Stimulated activated CD8-positive, alpha-beta memory T cell treated with anti-CD3 and anti-CD28 coated beads, Interleukin-15, amount 100 ng/mL, for 1 hour (primary cell): ENCODE measurements at regions not wholly inside any gene's neighbourhood (a gene's known extent, or its start where the extent isn't known, plus 50 kb on each side); places are given as distances from the start of the nearest gene placed in this dataset.
"Not testable (repeated sequence)": the region's sequence is repeated elsewhere in the genome, so short reads cannot be mapped to it uniquely, and the experiment has no call there.

Experiments used
- DNase-seq: peaks from one replicate; pipeline ENCODE4 v3.0.0-alpha.2; 2020; ENCODE audit warnings: low read depth

DNA sequence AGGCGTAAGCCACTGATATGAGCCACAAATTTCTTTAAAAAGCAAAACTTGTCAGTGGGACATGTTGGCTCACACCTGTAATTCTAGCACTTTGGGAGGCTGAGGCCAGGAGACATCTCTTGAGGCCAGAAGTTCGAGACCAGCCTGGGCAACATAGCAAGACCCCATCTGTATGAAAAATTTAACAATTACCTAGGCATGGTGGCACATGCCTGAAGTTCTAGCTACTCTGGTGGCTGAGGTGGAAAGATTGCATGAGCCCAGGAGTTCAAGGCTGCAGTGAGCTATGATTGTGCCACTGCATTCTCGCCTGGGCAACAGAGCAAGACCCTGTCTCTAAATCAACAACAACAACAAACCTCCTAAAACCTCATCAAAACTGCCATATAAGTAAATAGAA is 147.6 kb upstream of the BARHL2 start:
- DNase-seq: no peak

DNA sequence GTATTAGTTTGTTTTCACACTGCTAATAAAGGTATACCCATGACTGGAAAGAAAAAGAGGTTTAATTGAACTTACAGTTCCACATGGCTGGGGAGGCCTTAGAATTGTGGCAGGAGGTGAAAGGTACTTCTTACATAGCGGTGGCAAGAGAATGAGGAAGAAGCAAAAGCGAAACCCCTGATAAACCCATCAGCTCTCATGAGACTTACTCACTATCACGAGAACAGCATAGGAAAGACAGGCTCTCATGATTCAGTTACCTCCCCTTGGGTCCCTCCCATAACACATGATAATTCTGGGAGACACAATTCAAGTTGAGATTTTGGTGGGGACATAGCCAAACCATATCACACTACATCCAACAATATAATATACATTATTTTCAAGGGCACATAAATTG is 145.7 kb upstream of the BARHL2 start:
- no peak for DNase-seq

DNA sequence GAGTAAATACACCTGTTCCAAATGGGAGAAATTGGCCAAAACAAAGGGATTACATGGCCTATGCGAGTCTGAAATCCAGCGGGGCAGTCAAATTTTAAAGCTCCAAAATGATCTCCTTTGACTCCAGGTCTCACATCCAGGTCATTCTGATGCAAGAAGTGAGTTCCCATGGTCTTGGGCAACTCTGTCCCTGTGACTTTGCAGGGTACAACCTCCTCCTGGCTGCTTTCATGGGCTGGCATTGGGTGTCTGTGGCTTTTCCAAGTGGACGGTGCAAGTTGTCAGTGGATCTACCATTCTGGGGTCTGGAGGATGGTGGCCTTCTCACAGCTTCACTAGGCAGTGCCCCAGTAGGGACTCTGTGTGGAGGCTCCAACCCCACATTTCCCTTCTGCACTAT is 144.3 kb upstream of the BARHL2 start:
- not testable (repeated sequence) for DNase-seq

DNA sequence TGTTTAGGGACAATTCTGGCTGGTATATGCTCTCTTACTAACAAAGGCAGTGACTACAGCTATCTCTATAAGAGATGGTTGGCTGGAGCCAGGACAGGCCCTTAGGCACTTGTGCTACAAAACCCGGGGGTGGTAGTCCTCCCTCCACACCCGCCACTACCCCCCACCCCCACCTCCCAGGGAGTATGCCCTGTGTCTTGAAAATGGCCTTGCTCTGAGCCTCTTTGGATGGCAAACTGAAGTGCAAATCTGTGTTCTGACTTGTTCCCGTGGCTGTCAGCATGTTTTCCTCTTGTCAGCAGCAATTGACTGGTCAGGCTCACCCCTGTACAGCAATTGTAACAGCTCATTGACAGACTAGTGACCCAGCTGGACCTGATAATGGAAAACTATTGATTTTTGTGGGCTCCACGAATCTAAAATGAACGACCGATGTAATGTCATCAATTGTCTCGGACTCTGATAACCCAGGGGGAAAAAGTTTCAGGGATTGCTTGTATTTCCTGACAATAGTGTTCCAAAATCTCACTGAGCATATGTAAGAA is 139.4 kb upstream of the BARHL2 start:
- no peak for DNase-seq

DNA sequence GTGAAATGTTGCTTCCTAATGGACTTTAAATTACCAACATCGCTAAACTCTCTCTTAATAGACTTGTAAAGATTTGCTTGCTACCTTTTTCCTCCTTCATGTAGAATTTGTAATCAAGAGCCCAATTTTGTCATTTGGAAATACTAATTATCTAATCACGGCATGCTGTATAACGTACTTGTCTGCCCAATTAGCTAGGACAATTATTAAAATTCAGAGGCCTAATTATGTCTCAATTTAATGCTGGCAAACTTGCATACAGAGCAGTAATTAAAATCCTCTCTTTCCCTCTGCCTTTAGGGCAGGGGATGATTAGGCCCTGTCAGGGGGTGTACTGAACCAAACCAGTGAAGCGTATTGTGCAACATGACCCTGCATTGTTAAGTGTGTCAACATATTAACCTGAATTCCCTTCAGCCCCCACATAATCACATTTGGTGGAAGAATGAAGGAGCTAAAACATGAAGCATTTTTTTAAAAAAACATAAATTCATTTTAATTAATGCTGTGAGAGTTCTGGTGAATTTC is 137.4 kb upstream of the BARHL2 start:
- no peak for DNase-seq

DNA sequence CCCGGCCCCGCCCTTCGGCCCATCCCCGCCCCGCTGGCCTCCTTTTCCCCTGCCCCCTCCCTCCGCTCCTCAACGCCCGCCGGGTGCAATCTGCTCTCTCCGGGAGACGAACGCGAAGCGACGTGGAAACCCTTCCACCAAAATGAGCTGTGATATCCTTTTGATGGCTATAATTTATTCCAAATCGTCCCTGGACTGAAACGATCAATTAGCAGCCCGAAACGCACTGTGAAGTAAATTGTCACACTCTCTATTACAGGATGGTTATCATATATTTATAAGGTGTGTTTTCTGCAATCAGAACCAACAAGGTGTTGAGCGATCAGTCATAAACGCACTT is 134.6 kb upstream of the BARHL2 start:
- DNase-seq: no peak

DNA sequence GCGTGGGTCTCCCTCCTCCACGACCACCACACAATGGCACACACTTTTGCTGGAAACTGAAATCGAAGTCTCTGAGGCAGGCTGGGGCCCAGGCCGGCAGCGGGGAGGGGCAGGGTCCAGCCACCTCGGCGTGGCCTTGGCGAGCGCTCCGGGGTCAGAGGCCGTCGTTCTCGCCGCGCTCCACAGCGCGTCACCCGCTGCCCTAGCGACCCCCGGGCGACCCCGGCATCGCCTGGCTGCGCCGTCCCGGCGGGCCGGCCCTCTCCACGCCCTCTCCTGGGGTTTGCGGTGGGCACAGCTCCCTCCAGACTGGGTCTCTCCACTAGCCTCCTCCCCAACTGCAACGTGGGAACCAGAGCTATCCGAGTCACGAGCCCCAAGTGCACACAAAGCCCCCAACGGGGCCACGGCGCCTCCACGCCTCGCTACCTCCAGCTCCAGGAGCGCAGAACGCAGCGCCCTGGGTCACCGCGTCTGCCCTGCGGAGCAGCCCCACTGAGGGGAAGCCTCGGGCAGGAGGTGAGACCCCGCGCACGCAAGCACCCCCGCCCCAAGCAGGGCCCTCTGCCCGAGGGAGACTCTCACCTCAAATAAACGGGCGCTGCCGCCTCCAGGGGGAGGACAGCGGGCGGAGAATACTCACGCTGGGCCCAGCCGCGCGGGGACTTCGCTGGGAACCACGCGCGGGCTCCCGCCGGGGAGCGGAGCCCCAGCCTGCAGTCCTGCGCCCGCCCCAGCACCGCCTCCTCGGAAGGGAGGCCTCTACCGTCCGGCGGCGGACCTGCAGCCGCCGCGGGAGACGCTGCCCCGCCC is 134.0 kb upstream of the BARHL2 start:
- DNase-seq: peak; percentile 42

DNA sequence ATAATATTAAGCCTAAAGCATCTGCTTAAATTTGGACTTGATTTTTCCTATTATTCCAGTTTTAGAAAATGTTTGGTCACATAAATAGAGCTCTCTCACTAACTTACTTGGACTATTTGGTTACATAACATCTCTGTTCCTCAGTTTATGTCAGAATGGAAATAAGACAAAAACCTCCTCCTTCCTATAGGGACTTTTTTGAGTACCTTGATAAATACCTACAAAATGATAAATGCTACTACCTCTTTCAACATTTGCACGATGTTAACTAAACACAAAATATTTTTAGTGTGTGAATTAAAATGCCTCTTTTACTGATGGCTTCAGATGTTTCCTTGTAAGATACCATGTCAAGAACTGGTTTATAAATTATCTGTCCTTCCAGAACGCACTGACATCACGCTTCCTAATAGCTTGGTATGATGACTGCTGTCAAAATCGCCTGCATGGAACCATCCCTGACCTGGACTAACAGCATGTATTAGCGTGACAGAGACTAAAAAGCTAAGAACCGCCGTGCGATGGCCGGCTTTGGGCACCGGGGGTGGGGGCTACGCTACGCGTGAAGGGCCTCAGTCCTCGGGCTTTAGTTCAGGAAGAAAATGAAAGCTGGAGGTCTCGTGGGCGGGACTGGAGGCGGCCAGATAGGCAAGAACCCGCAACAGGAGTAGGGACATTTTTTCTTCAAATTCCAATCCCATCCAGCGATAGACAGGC is 133.2 kb upstream of the BARHL2 start:
- DNase-seq: no peak

DNA sequence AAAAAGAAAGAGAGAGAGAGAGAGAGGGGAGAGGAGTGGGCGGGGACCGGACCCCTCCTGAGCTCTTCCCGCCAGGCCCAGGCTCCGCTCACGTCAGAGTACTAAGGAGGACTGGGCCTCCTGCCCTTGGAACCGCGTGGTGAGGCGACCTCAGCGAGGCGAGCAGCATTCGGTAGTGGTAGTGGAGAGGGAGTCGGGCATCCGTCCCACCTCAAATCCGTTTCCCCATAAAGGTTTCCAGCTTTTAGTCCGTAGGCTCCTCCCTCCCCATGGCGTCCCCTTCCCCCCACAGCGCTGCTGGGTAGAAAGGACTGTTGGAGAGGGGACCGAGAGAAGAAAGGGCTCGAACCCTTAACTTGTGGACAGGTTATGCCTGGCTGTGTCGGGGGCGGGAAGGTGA is 124.4 kb upstream of the BARHL2 start:
- no peak for DNase-seq

DNA sequence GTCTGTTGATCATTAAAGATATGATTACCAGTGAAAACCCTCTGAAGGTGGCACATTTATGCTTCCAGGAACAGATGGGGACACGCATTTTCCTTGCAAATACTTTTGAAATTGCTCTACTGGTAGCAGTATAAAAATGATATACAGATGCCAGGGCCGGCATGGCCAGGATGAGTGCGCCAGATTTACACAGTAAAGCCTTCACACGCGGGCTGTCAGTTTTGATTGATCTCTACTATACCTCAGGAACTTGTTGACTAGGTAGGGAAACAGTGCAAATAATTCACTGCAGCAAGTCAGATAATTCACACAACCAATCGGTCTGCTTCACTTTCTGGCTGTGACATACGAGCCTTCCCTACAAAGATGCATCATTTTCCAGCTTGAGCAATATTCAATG is 123.2 kb upstream of the BARHL2 start:
- DNase-seq: no peak

DNA sequence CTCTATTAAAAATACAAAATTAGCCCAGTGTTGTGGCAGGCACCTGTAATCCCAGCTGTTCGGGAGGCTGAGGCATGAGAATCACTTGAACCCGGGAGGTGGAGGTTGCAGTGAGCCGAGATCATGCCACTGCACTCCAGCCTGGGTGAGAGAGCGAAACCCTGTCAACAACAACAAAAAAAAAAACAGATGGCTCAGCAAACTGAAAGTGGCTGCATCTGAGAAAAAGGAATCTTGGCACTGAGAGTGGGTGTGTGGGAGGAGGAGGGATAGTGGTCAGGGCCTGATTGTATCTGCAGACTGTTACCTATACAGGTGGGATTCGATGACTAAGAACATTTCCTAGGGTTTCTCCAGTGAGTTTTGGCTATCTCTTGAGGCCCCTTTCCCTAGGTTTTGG is 122.2 kb upstream of the BARHL2 start:
- DNase-seq: no peak

DNA sequence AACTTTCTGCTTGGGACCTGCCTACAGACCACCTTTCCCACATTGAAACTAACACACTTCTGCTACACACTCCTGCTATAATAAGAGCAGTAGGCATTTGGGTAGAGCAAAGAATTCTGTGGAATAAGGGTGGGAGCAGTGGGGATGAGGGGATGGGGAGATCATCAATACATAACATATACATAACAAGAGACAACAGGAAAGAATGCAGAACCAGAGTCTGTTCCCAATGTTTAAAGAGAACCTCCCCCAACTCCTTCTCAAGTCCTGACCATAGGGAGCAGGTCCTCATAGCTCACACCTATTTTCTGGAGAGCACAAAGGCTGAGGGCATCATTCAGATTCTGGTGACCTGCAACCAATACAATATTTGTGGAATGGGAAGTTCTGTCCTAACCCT is 121.6 kb upstream of the BARHL2 start:
- no peak for DNase-seq

DNA sequence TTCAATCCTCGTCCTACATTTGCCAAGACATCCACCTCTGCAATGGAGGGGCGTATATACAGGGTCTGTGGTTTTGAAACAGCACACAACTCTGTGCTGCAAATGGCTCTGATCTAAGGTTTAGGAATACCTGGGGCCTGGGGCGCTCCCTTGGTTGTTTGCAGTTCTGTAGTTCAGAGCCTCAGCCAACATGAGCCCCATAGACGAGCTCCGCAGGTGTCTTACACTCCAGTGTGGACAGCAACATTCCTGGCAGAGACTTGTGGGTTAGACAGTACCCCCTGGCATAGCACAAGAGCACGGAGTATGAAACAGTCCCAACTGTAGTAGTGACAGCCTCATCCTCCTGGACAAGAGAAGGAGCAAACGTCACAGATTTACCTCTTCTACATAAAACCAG is 120.3 kb upstream of the BARHL2 start:
- DNase-seq: no peak

DNA sequence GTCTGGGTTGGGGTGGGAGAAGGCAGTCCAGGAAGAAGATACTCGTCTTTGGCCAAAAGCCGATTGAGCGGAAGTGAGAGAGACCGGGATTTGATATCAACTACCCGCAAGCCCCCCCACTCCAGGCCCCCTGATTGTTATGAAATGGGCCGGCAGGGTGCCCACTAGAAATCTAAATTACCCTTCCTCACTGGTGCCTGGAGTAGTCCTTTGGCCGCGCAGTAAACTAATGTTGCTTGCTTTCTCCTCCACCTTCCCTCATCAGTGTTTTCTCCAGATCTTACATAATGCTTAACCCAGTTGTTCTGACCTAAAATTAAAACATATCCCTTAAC is 119.2 kb upstream of the BARHL2 start:
- no peak for DNase-seq

DNA sequence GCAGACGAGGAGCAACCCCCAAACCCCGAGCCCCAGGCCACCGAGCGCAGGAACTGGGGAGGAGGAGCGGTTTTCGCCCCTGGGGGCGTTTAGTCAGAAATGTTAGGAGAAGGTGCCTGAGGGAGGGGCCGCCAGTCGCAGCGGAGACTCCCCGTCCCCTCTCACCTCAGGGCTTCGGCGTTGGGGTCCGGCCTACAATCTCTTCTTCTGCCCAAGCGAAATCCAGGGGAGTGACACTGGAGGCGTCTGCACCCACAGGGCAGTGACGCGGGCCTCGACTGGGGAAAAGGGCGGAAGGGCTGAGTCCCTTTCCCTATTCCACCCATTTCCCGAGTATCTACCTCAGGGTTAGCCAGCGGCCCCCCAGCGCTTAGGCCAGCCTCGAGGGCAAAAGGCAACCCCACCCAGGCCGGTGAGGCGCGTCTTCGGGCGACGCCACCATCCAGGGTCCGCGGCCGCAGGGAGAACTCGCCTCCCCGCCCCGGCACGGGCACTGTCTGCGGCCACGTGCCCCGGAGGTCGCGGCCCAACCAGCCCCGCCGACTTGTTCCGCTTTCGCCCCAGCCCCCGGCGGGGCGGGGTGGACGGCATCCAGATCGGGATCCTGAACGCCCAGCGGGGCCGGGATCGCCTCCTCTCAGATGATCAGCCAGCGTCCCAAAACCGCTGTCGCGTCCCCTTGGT is 118.7 kb upstream of the BARHL2 start:
- DNase-seq: no peak

DNA sequence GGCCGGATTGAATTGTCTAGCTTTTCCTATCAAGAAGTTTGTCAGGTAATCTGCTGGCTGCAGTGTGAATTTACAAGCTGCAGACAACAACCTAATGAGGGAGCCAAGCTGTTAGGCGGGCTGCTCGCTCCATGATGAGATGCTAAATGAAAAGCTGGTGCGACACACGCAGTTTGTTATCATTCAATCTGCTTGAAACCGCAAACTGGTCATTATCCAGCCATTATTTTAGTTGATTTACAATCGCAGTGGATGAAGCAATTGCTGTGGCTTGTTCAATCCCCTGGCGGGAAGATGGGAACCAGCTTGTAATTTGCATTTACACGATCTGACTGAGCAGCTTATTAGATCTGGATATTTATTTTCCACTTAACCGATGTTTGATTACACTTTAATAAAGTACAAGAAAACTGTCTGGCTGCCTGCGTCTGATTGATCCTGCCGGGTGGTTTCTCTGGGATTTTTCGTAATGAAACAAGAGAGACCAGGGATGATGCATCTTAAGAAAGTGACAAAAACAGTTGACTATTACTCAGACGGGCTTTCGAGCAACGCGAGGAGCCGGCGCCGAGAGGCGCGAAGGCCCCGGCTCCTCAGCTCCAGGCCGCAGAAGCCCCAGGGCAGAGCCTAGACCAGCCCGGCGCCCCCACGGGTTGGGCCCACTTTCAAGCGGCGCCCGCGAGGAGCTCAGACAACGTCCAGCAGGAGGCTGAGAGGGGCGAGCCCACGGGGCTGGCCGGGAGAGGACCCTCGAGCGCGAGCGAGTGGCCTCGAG is 118.0 kb upstream of the BARHL2 start:
- DNase-seq: no peak

DNA sequence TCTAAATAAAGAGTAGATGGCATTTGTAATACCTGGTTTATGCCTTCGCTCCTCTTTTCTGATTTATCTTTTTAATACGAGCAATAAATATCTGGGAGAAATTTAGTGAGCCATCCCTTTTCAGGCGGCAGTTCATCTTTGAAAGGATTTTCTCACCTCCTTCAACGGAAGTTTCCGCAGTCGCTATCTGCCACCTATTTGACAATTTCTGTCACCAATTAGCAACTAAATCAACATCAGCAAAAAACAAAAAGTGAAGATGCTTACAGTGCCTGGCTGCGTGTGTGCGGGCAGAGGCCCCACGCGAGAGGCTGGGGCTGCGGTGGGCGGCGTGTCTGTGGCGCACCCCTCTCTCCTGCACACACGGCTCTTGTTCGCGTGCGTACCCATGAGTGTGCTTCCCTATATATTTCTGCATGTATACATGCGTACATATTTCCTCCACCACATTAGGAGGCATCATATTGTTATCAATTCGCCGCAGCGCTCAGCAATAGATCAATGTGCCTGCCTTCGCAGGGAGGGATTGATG is 117.3 kb upstream of the BARHL2 start:
- DNase-seq: no peak

DNA sequence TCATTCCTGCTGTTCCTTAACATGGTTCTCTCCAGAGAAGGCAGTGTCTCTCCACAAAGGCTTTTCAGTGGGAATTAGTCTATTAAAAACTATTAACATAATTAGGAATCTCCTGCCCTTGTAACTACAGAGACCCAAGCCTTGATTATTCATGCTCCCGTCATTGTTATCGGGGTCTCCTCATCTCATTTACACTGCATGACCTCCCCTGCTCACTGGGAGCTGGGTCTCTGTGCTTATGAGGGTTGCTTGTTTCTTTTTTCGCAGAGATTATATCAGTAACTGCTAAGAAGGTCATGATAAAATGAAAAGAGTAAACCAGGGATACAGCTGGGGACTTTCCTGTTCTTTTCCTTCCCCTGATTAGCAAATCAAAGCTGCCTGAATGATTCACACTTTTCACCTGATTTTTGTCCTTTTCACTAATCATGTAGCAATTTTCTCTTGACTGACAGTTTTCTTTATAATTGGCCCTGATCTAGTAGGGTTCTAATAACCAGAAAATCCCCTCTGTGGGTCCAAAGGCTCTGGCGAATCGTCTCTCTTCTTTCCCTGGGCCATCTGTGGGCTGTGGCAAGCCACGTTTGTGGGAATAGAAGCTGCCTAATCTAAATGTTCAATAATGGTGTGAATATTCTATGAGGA is 116.5 kb upstream of the BARHL2 start:
- no peak for DNase-seq

DNA sequence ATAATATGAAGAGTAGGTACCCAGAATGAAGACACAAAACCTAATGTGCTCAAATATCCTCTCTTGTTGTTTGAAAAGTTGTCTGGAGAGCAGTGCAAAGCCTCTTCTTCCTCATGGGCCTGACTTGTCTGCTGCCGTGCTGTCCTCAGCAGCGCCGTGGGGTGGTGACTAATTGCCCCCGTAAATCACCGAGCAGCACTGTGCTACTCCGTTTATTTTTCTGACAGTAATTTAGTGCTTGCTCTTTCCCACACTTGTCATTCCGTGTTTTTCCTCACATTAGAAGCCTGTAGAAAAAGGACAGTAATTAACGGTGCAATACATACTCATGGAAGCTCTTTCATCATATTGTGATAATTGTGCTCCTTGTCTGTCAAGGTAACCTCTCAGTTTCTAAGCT is 114.8 kb upstream of the BARHL2 start:
- no peak for DNase-seq

DNA sequence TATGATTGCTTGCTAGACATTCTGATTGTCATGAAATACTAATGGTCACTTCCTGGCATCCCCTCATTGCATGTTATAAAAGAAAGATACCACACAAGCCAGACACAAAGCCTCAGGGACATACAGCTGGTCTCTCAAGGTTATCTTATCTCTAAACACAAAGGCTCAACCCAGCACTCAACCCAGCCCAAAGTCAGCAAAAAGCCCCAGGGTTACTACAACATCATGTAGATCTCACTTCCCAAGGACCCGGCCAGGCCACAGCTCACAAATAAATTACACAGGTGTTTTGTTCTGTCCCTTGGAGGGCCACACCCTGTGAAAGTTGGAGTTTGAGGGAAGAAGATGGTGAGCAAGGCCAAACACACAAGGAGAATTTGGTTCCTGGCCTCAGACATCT is 109.7 kb upstream of the BARHL2 start:
- DNase-seq: no peak

DNA sequence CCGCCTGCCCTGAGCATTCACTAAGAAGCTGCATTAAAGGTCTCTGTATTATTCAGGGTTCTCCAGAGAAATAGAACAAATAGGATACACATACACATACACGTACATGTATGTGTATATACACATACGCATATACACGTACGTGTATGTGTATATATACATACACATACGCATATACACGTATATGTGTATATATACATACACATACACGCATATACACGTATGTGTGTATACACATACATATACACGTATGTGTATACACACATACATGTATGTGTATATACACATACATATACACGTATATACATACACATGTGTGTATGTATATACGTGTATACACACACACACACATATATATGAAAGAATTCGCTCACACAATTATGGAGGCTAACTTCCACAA is 108.9 kb upstream of the BARHL2 start:
- no peak for DNase-seq
